GM15510 (cell line): ENCODE measurements at regions not wholly inside any gene's neighbourhood (a gene's known extent, or its start where the extent isn't known, plus 50 kb on each side); places are given as distances from the start of the nearest gene placed in this dataset.

Source experiments
- POLR2A ChIP-seq: IDR thresholded peaks from 3 replicates; pipeline ENCODE4 v1.6.1; 2011; ENCODE audit warnings: borderline replicate concordance; ENCODE audit not compliant: insufficient read length; ENCODE audit errors: extremely low read depth

DNA sequence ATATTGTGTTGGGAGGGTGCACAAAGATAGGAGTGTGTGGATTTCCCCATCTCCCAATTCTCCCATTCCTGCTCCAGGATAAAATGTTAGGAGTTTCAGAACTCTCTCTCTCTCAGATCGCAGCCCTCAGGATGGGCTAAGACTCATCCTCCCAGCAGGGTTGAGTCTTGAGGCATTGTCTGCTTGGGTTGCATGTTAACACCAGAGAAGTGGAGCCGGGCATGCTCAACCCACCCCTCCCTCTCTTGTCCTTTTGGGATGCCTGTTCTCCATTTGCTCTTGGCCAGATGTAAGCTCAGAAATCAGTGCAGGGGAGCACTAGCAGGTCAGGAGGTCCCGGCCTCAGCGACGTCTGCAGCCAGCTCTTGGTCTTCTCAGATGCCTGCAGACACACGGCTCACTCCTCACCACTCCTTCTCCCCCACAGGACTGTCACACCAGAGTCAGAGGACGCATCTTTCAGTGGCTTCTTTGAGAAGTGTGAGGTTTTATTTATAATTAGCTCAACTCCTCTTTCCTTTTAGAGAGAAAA, 1456.5 kb downstream of the TBC1D22A start:
- no peak for TF ChIP-seq POLR2A

DNA sequence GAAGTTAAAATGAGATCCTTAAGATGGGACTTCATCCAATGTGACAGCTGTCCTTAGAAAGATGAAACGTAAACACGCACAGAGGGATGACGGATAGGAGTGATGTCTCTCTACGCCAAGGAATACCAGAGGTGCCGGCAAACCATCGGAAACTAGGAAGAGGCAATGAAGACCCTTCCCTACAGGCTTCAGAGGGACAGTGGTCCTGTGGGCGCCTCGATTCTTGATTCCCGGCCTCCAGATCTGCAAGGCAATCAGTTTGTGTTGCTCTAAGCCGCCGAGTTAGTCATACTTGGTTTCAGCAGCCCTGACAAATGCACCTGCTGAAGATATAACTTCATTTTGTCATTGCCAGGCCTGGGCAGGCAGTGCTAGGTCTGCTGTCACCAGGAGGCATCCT, 1455.1 kb downstream of the TBC1D22A start:
- no peak for TF ChIP-seq POLR2A

DNA sequence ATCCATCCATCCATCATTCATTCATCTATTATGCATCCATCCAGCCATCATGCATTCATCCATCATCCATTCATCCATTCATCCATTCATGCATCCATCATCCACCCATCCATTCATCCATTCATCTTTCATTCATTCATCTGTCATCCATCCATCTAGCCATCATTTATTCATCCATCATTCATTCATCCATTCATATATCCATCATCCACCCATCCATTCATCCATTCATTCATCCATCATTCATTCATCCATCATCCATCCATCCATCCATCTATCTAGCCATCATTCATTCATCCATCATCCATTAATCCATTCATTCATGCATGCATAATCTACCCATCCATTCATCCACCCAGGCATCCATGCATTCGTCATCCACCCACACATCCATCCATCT, 1450.3 kb downstream of the TBC1D22A start:
- no peak for TF ChIP-seq POLR2A

DNA sequence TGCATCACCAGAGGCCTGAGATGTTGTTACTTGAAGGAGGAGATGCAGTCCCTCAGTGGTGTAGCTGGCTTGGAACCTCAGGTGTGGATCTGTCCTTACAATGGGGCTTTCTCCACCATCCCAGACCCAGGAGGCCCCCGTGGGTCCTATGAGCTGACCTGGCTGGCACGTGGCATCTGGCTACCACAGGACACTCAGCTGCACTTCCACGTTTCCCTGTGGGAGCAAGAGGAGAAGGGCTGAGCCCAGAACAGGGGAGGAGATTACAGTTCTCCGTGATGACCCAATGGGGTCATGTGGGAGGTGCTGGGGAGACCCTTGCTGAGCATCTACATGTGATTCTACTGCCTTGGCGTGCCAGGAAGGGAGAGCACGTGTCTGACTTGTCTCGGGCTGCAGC, 1448.4 kb downstream of the TBC1D22A start:
- no peak for TF ChIP-seq POLR2A

DNA sequence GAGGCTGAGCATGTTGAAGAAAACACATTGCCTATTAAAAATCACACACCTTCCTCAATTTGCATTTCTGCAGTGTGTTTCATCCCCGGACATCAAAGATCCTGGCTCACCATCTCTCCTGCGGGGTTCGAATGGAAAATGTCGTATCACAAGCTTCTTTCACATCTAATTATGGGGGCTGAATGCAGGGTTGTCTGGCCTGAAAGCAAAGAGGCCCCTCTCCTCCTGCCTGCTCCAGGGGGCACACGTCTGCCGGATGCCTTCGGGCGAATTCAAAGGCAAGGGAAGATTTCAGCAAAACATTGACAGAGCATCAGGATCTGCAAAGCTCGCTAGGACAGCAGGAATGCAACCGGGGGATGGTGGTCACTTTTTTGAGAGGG, 1447.7 kb downstream of the TBC1D22A start:
- TF ChIP-seq POLR2A: no peak

DNA sequence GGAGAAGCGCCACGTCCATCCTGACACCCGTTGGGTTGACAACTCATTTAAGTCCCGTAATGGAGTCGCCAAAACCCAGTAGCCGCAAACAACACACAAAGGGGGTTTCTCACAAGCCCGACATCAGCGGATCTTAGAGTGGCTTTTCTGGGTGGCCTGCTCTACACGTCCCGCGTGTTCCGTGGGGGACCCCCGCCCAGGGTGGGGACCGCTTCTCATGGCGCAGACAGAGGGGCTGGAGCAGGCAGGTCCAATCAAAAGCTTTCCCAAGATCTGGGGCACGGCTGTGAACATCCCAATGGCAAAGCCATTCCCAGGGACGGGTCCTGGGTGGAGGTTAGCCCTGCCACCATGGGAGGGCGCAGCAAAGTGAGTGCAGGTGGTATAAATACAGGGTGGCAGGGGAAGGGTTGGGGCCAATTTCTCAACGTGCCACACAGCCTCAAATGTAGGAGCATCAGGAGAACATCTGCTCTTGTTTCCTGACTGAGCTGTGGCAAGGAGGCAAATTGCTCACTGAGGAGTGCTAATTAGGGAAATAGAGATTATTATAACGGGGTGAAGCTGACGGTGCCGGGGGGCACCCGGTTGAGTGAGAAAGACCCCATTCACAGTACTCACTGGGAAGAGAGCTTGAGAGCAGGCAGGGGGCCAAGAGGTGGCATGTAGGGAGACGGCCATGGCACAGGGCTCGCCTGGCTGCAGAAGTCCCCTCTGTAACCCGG, 1447.2 kb downstream of the TBC1D22A start:
- no peak for TF ChIP-seq POLR2A

DNA sequence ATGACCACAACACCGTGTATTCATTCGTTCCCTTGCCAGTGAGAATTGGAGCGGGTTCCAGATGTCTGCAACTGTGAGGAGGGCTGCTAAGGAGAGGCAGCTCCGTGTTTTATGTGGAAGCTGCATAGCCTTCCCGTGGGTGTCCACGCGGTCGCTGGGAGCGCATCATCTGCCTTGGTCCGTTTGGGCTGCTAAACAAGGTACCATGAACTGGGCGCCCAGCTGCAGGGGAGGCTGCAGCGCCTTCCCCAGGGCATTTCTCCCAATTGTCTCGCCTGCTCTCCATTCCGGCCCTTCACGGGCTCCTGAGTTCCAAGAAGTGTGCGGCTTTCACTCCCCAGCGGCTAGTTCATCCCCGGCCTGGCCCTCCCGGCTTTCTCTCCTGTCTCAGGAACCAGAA, 1446.4 kb downstream of the TBC1D22A start:
- no peak for TF ChIP-seq POLR2A

DNA sequence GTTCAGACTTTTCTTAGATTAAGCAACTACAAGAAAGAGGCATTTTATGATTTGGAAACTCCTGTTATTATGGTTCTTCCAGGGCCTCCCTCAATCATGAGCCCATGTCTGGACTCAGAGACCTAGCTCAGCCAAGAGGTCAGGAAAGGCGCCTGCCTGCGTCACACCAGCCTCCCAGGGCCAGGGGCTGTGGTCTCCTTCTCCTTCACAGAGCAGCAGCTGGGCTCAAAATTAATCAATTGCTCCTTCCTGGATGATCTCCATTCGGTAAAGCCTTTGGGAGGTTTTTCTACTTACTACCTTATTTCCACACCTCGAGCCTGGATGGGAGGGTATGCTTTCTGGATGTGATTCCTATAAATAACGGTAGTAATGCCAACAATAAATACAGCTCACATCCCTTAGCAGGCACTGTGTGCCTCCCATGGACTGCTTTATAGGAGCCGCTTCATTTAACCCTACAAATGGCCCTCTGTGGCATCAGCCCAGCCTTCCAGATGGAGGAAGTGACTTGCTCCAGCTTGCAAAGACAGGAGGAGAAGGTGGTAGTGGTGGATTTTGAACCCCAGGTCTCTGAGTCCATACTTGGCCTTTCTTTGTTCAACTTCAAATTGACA, 1445.6 kb downstream of the TBC1D22A start:
- TF ChIP-seq POLR2A: no peak

DNA sequence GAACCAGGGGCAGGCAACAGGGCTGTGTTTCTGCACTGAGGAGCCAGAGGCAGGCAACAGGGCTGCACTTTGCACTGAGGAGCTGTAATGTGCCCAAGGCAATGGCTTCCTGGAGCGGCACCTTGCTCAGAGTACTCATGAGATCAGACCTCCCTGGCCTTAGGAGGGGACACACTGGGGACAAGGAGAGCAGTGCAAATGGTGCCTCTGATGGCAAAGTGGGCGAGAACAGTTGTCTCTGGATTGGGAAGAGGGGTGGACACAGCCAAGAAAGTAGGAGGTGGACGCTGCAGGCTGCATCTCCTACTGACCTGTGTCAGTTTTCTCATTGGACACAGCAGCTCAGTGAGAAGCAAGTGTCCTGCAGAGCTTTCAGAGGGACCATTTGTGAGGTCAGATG, 1443.3 kb downstream of the TBC1D22A start:
- no peak for TF ChIP-seq POLR2A

DNA sequence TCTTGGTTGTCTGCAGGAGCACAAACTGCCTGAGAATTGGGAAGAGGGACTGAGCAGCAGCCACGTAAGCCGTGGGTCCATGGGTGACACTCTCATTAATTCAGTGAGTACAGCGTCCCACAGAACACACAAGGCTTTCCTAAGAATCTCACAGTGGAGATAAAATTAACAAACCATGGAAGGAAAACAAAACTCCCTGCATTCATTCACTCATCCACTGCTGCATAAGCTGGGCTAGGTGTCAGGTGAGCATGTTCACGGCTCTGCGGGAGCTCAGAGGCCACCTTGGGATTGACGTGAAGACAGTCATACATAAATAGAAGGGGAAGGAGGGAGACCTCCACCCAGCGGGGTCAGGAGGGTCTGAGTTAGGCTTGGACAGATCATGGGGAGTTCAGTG, 1442.7 kb downstream of the TBC1D22A start:
- no peak for TF ChIP-seq POLR2A

DNA sequence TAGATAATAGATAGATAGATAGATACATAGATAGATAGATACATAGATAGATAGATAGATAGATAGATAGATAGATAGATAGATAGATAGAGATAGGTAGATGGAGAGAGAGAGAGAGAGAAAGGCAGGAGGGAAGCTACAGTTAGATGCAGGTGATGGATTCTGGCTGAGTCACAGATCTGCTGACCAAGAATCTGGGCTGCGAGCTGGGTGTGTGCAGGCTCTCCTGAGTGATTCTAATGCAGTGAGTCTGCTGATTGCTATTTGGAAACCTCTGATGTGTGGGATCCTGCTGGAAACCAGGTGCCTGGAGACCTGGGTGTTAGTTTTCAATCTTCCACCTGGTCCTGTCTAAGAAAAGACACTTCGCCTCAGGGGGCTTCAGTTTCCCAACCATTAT, 1441.8 kb downstream of the TBC1D22A start:
- TF ChIP-seq POLR2A: no peak

DNA sequence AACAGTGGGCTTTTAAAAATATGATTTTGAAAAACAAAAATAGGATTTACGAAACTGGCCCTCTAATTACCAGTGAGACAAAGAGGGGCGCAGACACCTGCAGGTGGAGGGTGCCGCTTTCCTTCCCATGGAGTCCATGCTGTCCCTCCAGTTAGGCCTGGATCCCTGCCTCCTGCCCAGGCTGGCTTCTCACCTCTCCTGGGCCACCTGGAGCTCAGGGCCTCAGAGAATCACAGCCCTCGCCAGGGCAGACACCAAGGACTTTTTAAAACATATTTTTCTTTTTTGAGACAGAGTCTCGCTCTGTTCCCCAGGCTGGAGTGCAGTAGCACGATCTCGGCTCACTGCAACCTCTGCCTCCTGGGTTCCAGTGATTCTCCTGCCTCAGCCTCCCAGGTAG, 1437.2 kb downstream of the TBC1D22A start:
- no peak for TF ChIP-seq POLR2A

DNA sequence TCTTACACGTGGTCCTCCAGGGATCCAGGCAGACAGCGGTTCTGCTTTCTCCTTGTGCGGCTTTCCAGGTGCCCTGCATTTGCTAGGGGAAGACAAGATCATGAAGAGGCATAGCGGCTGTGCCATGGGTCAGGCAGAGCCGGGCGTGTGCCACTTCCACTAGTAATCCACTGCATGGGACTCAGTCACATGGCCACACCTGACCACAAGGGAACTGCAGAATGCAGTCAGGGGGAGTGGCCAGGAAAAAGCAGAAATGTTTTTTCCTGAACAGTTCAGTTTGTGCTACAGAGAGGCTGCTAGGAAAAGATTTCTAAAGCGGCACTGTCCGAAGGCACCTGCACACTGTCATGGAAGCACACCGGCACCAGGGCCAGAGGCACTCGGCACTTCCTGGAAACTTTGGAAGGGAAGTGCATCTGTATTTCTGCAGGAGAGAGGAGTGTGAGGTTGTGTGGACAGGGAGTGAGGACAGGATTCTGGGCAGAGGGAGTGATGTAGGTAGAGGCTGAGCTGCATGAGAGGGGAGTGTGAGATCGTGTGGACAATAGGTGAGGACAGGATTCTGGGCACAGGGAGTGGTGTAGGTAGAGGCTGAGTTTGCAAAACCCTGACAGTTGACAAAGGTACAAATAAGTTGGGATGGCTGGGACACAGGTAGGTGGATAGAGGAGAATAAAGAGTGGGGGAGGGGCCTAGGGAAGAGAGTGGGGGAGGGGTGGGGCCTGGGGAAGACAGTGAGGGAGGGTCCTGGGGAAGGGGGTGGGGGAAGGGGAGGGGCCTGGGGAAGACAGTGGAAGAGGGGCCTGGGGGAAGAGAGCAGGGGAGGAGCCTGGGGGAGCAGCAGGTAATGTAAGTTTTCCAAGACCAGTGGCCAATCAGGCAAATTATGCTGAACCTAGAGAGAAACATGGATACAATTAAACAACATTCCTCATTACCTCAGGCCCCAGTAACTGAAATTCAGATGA, 1436.3 kb downstream of the TBC1D22A start:
- no peak for TF ChIP-seq POLR2A

DNA sequence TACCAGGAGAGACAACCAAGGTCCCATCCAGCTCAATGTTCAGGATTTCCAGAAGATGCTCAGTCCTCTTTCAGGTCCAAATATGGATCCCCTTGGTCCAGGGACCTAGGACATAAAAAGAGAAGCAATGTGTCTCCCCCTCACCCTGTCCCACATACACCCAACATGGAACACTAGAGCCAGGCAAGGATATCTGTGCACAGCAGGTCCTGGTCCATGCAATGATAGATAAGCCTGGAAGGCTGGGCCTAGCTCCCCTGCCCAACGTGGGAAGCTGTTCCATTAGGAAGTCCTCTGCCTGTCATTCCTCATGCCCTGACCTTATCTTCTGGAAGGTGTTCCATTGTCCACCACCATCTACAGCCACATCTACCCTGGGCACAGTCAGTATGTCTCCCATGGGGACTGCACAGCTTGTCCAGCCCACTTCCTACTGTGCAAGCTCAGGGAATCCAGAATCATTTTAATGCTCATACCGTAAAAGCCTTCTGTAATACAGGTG, 1434.8 kb downstream of the TBC1D22A start:
- TF ChIP-seq POLR2A: no peak

DNA sequence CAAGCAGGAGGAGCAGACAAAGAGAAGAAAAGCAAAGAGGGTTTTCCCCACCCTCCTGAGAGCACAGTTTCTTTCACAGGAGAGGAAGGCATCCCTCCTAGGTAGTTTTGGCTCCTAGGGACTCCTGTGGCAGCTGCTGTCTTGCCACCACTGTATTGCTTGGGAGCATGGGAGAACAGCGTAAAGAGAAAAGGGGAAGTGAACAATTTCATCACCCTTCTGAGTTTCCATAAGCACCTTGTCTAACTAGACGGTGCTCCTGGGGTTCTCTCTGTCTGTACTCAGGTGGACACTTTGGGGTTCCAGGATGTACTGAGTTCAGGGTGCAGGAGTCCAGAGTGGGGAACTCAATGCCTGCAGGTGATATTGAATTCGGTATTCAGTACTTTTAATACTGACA, 1430.5 kb downstream of the TBC1D22A start:
- TF ChIP-seq POLR2A: no peak
